SHP77 treated with DMSO at 0.1 percent for 48 hours (cell line): ENCODE measurements at regions not wholly inside any gene's neighbourhood (a gene's known extent, or its start where the extent isn't known, plus 50 kb on each side); places are given as distances from the start of the nearest gene placed in this dataset.
"Not testable (repeated sequence)": the region's sequence is repeated elsewhere in the genome, so short reads cannot be mapped to it uniquely, and the experiment has no call there.

Source experiments
- DNase-seq: peaks from one replicate; lab custom pipeline; 2025; lab: John Stamatoyannopoulos, UW

- no peak for DNase-seq
These were observed 60.8 kb upstream of the NAMPT start for GRCh38 chr7:106345421-106346166.

- no peak for DNase-seq
These were observed 60.1 kb upstream of the NAMPT start for GRCh38 chr7:106344861-106345260.

GRCh38 chr7:106344211-106344610 is 59.4 kb upstream of the NAMPT start:
- DNase-seq, result no peak

GRCh38 chr7:106342049-106342448 is 57.3 kb upstream of the NAMPT start:
- not testable (repeated sequence) for DNase-seq

- DNase-seq, result not testable (repeated sequence)
These were observed 55.4 kb upstream of the NAMPT start for GRCh38 chr7:106340247-106340596.

GRCh38 chr7:106339513-106340246 is 54.9 kb upstream of the NAMPT start:
- no peak for DNase-seq

- no peak for DNase-seq
These were observed 53.0 kb upstream of the NAMPT start for GRCh38 chr7:106337754-106338153.

GRCh38 chr7:106335814-106336213 is 51.0 kb upstream of the NAMPT start:
- DNase-seq, result no peak
